Mesothelial cell of epicardium (in vitro differentiated cells): ENCODE measurements at regions not wholly inside any gene's neighbourhood (a gene's known extent, or its start where the extent isn't known, plus 50 kb on each side); places are given as distances from the start of the nearest gene placed in this dataset.

Experiments used
- DNase-seq, 2 experiments: peaks; one replicate each; pipeline ENCODE4 v3.0.0; 2021; ENCODE audit warnings: low spot score in 2 of 2; ENCODE audit not compliant: unreplicated experiment in 2 of 2
- H3K27ac Mint-ChIP-seq: 2 replicates; pipeline ENCODE4 v1.8.0; 2021; ENCODE audit warnings: mixed read lengths
- H3K27me3 Mint-ChIP-seq: 2 replicates; pipeline ENCODE4 v1.8.0; 2021; ENCODE audit warnings: low read depth, mixed read lengths
- H3K36me3 Mint-ChIP-seq: 2 replicates; pipeline ENCODE4 v1.8.0; 2021; ENCODE audit warnings: mixed read lengths
- H3K4me1 Mint-ChIP-seq: 2 replicates; pipeline ENCODE4 v1.8.0; 2021; ENCODE audit warnings: mixed read lengths
- H3K4me3 Mint-ChIP-seq: 2 replicates; pipeline ENCODE4 v1.8.0; 2021; ENCODE audit warnings: mild to moderate bottlenecking, moderate library complexity, mixed read lengths
- H3K9me3 Mint-ChIP-seq: 2 replicates; pipeline ENCODE4 v1.8.0; 2021; ENCODE audit warnings: mixed read lengths
- CTCF ChIP-seq: fragments of 200-600 bp; sonication (generic); IDR thresholded peaks from one replicate; pipeline ENCODE4 v1.5.0; 2021; ENCODE audit warnings: antibody characterized with exemption; ENCODE audit not compliant: unreplicated experiment

- no peak for TF ChIP-seq CTCF
Measured at GRCh38 chr6:4398791-4399190, 263.4 kb upstream of the ECI2 start.

GRCh38 chr6:4397307-4397706, 261.9 kb upstream of the ECI2 start:
- Mint-ChIP-seq H3K27ac (no peak overlapping the region), H3K9me3 (no peaks in the 10 kb centered on the region), H3K36me3 (no peaks in the 10 kb centered on the region), H3K27me3 (no peaks in the 10 kb centered on the region), H3K4me3 (no peak overlapping the region), H3K4me1 (peaks cover 7% of the 10 kb centered on the region)
- DNase-seq = no peak
- TF ChIP-seq CTCF = no peak

More at GRCh38 chr6:4398791-4399190, 263.4 kb upstream of the ECI2 start:
- H3K27ac Mint-ChIP-seq = no peak overlapping the region
- H3K36me3 Mint-ChIP-seq = no peaks in the 10 kb centered on the region
- H3K27me3 Mint-ChIP-seq = no peaks in the 10 kb centered on the region
- no peaks in the 10 kb centered on the region for H3K9me3 Mint-ChIP-seq
- no peak overlapping the region for H3K4me3 Mint-ChIP-seq
- no peak for DNase-seq
- peaks cover 10% of the 10 kb centered on the region for H3K4me1 Mint-ChIP-seq

- Mint-ChIP-seq H3K9me3 (no peaks in the 10 kb centered on the region), H3K27ac (no peak overlapping the region), H3K27me3 (no peaks in the 10 kb centered on the region), H3K4me3 (no peak overlapping the region), H3K36me3 (no peaks in the 10 kb centered on the region), H3K4me1 (peaks cover 3% of the 10 kb centered on the region)
- no peak for TF ChIP-seq CTCF
- DNase-seq = no peak
Measured at GRCh38 chr6:4396044-4396443, 260.7 kb upstream of the ECI2 start.

- Mint-ChIP-seq H3K4me1 (peaks cover 3% of the 10 kb centered on the region), H3K27me3 (no peaks in the 10 kb centered on the region), H3K36me3 (no peaks in the 10 kb centered on the region), H3K9me3 (no peaks in the 10 kb centered on the region), H3K4me3 (no peak overlapping the region), H3K27ac (no peak overlapping the region)
- TF ChIP-seq CTCF = no peak
- DNase-seq = no peak
Measured at GRCh38 chr6:4395386-4395785, 260.0 kb upstream of the ECI2 start.

GRCh38 chr6:4394786-4395185, 259.4 kb upstream of the ECI2 start:
- H3K36me3 Mint-ChIP-seq = no peaks in the 10 kb centered on the region
- no peak overlapping the region for H3K4me3 Mint-ChIP-seq
- H3K27me3 Mint-ChIP-seq = no peaks in the 10 kb centered on the region
- DNase-seq = no peak
- peaks cover 3% of the 10 kb centered on the region for H3K4me1 Mint-ChIP-seq
- H3K27ac Mint-ChIP-seq = no peak overlapping the region
- no peak for TF ChIP-seq CTCF
- H3K9me3 Mint-ChIP-seq = no peaks in the 10 kb centered on the region

GRCh38 chr6:4388675-4389074, 253.3 kb upstream of the ECI2 start:
- Mint-ChIP-seq H3K27me3 (no peaks in the 10 kb centered on the region), H3K4me3 (no peak overlapping the region), H3K36me3 (no peaks in the 10 kb centered on the region), H3K4me1 (no peaks in the 10 kb centered on the region), H3K9me3 (peaks cover 20% of the 10 kb centered on the region), H3K27ac (no peak overlapping the region)
- DNase-seq = no peak
- no peak for TF ChIP-seq CTCF
